ENCODE measurements at regions not wholly inside any gene's neighbourhood (a gene's known extent, or its start where the extent isn't known, plus 50 kb on each side); places are given as distances from the start of the nearest gene placed in this dataset.

DNA sequence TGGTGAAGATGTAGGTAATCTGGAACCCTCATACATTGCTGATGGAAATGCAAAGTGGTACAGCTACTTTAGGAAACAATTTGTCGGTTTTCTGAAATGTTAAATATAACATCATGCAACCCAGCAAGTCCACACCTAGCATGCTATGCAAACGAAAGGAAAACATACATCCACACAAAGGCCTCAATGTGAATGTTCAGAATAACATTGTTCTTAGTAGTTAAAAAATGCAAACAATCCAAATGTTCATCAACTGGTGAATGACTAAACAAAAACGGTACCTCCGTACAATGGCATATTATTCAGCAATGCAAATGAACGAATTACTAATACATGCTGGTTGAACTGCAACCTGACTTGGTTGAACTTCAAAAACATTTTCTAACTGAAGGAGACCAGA is 423.3 kb upstream of the THRB start:
- DNase-seq, result no peak

DNA sequence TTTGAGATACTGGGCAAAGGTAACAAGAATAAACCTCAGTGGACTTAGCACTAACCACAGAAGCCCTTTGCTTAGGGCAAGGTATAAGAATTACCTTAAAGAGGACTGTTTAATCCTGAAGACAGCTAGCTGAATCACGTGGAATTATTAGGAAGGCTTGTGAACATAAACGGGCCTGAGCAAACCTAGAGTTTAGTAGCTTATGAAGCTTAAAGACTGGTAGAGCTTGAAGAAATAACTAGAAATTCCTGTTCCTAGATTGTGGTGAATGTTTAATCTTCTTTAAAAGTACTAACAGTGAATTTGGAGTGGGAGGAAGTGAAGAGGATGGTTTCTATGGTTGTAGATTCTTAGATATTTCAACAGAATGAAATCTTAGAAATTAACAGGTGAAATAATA is 428.9 kb upstream of the THRB start:
- DNase-seq, result no peak

DNA sequence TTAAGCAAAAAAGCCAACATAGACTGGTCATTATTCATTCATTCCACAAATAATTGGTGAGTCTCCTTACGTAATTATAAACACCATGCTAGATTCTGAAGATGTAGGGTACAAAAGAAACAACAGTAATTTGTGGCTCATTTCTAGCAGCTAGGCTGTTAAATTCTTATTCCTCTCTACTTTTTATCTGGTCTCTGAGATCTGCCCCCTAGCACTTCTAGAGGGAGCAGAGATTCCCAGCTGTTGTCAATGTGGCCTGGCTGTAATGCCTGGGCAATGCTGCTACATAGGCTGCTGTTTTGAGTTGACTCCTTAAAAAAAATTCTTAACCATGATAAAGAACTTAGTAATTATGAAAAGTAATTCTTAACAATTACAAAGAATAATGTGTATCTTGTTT is 434.9 kb upstream of the THRB start:
- DNase-seq, result no peak

DNA sequence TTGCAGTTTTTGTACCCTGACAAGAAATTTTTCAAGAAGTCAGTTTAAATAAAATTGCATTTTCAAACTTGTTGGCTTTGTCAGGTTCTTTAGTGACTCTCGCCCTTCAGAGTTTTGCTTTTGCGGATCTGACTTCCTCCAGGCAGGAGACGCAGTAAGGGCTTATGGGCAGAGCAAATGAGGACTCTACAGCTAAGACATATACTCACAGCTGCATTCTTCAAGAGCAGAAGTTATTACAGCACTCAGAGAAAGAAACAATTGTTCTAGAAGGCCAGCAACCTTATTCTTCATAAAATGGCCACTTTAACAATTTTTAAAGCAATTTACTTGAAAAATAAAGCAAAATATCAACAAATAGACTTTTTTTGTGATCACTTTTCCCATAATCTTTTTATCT is 438.8 kb upstream of the THRB start:
- DNase-seq, result no peak

DNA sequence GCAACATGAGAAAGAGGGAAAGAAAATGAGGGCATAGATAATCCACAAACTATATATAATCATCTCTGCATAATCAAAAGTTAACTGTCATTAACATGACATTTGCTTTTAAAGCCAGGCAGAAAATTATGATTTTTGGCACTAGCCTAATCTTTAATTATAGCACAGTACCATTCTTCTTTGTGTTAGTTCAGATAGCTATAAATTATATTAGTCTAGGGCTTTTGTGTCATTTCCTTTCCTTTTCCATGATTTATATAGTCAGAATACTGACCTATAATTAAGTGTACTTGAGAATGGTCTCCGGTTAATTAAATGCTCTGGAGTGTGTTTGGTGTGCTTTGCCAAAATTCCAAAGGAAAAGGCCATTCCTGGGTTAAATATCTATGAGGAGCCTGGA is 441.9 kb upstream of the THRB start:
- DNase-seq, result no peak

DNA sequence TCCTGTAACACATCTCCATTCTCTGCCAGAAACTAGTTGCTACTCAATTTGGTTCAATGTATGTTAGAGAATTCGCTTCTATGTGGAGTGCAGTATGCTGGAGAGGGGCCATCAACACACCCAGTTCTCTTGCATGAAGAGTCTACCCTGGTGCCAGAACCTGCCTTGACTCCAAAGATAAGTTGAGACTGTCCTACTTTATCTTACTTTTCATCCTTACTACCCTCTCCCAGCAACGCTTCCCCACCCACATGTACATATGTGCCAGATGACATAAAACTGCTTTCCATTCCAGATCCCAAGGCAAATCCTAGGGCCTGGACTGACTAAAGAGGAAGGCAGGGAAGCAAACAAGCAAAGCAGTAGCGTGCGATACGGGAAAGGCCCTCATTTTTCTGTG is 442.6 kb upstream of the THRB start:
- no peak for DNase-seq

DNA sequence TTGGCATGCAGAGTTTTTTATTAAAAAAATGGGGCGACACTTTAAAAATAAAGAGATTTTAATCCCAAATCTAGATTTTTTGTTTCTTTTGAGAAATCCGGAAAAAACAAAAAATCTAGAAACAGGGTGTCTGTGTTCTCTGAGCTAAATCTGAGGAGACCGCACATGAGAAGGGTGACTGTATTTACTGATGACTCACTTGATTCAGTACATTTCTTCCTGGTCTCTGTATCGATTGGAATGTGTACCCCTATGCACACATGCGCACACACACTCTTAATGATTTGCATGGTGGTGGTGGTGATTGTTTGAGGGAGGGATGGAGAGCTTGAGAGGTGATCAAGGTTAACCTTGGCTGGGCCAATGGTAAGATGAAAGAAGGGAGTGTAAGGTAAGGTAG is 443.1 kb upstream of the THRB start:
- DNase-seq, result no peak

DNA sequence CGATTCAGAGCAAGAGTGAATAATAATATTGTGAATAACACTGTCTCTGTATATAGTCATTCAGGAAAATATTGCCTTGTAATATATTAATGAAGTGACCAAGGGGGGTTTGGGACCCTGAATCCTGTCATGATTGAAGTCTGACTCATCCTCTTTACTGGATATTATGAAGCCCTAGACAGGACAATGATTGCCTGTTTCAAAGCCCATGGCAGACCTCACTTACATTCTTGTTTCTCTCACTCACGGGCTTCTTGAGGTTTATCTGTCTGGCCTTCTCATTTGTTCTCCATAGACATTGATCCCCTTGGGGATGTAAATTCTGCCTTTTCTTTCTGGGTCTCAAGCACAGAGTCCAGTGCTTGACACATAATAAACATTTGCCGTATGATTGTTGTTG is 449.3 kb upstream of the THRB start:
- no peak for DNase-seq

DNA sequence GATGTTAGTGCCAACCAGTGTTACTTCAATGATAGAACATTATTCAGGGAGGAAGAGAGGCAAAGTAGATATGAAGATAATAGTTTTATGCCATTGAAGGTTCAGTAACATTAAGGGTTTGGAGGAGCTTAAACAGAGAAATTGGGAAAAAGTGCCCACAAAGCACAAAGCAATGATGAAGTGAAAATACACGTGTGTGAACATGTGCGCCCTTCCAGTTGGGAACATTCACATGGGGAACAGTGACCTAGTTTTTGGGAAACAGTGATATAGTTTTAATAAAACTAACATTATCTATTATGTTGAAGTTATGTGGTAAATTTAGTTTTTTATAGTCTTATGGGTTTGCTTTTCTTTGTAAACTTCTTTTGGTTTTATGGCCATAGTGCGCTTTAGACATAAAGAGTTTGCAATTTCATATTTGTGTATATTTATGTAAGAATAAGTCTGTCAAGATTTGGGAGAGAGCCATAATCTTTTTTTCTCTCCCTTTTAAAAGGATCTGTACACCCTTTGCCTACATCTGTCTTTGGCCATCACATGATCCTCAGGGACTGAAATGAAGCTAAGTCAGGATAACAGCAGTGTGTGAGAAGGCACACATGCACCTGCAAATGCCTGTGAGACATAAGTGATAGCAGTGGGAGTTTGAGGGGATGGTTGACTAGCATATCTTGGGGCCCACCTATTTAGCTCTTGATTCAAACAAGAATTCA is 450.3 kb upstream of the THRB start:
- no peak for DNase-seq

DNA sequence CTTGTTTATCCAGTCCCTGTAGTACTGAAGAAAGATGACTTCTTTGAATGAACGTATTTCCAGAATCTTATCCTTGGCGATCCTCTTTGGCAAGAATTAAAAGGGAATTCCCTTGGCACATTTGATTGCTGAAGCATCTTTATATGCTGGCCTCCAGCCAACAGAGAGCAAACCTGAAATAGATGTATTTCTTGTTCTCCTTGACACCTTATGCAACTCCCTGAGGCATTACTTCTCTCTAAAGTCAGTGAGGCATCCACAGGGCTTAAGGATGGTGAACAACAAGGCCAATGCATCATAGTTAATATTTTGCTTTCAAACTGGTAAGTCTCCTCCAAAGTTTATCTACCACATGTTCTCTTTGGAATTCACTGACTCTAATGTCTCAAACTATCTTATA is 450.9 kb upstream of the THRB start:
- no peak for DNase-seq

DNA sequence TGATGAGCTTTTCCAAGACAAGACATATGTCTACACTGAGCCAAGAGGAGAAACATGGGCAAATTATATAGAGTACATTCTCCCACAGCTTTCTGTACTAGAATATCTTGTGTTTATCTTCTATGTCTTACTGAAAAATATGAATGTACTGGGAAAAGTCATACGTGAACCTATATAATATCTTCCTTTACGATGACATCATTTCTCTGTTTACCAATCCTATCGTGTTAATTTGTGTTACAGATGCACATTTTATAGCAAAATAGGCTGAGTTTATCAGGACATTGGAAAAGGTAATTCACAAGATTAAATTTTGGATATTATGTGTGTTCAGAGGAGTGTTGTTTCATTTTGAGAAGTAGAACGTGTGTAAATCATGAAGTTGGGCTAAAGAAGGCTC is 452.5 kb upstream of the THRB start:
- DNase-seq, result no peak

DNA sequence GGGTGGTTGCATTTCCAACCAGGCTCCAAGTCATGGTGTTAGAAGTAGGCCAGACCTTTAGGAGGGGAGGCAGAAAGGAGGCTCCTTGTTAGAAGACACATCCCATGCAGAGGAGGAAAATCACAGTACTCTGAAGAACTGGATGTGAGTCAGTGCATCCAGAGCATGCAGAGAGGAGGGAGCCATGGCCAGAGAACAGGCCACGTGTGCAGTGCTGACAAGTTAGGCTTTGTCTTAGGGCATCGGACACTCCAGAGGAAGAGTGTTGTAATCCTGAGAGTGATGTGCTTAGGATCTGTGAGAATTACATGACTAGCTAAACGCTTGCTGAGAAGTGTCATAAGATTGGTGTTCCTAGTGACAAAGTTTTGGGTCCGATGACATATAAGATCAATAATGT is 456.5 kb upstream of the THRB start:
- DNase-seq, result peak in 14 of 51 donors; percentile 1 to 30 (median 6)

DNA sequence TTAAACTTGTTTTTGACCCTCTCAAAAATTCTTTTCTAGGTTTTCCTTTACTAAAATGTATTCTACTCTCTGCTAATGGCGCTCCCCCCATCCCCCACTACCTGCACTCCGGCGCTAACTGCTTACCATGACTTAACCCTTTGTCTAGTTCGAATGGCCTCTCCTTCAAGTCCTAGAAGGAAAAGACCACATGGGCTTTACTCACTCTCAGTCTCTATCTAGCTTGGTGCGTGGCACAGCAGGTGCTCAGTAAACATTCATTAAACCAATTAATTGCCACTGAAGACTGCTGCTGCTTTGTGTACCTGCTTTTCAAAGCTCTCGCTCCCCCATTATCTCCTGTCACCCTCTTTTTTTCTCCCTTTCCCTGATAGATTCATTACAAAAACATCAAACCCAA is 457.7 kb upstream of the THRB start:
- DNase-seq, result no peak

DNA sequence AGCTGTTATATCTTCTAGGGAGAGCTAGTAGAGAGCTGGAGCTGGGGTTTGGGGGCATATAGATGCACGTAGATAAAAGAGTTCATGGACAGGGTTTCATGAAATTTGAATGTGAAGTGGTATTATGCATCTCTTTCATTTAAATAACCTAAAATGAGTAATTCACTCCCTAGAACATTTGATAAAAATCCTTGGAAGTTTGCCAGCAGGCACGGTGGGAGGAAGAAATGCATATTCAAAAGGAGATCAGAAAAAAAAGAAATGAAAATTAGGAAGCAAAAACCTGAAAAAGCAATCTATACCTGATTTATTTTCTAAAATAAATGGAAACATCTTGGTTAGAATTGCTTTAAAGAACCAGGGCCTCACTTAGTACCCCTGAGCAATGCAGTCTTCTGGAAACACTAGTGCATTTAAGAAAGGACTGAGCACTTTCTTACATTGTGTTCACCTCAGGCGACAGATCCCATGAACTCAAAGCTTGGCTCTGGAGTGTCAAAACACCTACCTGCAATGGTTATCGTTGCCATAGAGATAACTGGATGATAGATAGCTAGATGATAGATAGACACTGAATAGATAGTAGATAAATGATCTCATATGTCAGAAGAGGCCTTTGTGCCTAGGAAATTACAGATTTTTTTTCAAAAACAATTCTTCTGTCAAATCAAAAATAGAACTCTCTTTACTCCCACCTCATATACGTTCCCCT is 458.6 kb upstream of the THRB start:
- DNase-seq, result peak in 1 of 51 donors; percentile 49

DNA sequence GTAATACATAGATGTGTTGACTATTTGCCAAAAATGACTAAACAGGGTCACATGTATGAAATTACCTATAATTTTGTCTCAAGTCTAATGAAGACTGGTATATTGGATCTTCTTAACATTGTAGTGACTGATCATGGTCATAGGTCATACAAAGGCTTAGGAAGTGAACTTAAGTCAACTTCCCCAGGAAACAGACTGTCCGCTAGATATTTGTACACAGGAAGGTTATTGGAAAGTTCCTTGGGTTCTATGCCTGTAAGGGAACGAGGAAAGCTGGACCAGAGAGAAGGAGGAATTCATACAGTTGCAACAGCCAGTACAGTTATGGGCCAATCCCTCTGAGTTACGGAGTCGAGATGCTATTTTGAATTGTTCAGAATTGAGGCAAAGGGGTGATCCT is 462.0 kb upstream of the THRB start:
- no peak for DNase-seq

DNA sequence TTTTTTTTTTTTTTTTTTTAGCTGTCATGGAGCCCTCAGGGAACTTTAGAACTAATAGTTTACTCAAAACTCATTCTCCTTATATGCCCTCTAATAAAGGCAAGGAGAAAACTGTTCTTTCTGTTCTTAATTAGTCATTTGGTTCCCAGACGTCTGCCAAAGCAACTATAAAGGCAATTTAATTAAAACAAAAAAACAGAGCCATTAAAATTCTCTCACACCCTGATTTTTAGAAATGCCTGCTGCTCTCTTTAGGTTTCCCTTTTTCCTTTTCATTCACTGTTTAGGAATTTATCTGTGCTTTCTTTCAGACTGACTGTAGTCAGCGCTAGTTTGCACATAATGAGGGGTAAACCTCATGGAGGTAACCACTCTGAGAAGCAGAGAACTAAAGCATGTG is 463.6 kb upstream of the THRB start:
- DNase-seq, result no peak

DNA sequence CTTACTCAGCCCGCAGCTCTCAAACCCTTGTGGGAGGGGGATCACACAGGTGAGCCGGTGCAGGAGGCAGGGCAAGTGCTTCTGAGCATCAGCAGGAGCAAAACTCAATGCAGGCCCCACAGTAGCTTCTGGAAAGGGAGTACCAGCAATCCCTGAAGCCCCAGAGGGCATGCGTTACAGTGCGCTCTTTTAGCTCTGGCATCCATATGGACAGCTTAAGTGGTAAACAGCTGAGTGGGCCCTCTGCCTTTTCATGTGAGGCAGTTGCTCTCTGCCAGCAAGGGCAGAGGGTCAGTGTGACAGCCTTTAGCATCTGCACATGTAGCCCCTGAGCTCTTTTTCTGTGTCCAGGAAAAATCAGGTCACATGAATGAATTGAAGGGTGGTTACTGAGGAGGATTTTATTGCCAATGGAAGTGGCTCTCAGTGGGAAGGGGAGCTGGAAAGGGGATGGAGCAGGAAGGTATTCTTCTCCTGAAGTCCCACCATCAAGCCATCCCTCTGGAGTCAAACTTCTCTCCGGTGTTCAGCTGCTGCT is 464.3 kb upstream of the THRB start:
- DNase-seq, result no peak

DNA sequence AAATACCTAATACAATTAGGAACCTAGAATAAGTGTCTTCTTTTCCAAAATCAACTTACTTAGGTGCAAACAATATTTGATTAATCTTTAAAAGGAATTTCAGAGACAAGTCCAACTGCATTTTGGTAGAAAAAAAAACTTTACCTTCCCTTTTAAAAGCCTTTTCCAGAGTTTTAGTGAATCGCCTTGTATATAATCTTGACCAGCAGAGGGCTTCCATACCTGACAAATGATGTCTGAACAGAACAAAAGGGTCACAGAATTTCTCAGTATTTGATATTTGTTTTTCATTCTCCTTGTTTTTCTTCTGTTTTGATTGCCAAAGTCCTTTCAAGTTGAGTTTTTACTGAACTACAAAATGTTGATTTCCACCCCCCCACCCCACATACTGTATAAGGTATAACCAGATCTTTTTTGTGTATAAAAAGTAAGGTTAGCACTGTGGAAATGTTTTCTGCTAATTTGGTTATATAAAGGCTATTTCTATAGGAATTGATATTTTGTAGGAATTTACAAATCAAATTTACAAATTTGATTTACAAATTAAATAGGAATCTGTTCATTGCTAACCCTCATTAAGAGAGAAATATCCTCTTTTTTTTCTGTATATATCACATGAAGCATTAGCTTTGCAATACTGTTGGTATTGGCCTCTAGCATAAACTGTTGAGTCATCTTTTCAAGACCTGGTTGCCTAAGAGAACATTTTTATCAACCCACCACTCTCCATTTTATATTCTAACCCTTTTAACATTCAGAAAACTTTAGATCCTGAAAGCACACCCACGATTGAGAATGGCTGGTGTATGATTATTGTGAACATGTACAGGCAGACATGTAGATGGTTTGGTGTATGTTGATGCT is 464.1 kb upstream of the RARB start:
- peak in 1 of 51 donors; percentile 20 for DNase-seq

DNA sequence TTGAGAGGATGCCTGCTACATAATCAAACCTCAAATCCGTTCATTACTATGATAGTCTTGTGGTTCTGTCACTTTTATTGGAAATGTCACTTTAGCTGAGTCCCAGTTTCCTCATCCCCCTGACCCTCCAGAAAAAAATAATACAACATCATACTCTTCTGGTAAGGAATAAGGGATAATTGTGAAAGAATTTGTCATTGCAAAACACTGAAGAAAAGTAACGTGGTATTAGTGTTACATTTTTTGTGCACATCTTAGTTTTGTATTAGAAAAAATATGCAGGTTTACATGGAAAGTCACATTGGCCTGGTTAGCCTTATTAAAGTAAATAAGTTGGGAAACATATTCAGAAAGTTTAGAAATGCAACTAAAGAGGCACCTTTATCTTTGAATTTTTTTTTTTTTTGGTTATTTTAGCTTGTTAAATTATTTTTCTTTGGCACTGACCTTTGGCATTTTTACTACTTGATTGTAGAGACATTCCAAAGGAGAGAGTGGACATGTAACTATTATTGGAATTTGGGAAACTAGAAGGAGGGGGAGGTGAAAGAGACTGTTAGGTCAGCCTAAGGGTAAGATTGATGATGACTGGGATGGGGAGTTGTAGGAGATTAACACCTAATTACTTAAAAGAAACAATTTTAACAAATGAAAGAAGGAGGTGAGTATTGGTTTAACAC is 462.2 kb upstream of the RARB start:
- DNase-seq, result no peak

DNA sequence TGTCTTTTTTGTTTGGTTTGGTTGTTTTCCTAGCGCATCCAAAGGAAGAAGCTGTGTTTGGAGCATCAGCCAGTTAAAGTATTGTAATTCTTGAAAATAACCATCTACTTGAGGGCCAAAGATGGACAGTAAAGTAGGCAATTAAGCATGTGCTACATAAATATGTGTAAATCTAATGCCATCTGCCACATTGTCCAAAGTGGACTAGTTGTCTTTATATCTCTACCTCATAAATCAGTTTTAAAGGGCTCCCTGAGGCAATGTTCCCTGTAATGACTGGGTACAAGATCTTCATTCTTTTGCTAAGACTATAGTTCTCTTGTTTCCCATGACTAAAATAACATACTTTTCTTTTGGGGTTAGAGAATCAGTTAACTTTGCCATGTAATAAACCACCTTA is 460.0 kb upstream of the RARB start:
- DNase-seq, result no peak

DNA sequence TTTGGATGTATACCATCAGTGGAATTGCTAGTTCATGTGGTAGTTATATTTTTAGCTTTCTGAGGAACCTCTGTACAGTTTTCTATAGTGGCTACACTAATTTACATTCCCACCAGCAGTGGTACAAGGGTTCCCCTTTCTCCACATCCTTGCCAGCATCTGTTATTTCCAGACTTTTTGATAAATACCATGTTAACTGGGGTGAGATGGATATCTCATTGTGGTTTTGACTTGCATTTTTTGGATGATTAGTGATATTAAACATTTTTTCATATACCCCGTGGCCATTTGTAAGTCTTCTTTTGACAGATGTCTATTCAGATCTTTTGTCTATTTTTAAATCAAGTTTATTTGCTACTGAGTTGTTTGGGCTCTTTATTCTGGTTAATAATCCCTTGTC is 455.6 kb upstream of the RARB start:
- DNase-seq, result no peak

DNA sequence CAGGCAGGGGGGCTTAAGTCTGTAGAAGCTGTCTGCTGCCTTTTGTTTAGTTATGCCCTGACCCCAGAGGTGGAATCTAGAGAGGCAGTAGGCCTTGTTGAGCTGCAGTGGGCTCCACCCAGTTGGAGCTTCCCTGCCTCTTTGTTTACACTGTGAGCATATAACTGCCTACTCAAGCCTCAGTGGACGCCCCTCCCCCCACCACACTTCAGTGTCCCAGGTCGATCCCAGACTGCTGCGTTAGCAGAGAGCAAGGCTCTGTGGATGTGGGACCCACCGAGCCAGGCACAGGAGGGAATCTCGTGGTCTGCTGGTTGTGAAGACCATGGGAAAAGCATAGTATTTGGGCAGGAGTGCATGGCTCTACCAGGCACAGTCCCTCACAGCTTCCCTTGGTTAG is 446.8 kb upstream of the RARB start:
- no peak for DNase-seq
